ENCODE measurements at regions not wholly inside any gene's neighbourhood (a gene's known extent, or its start where the extent isn't known, plus 50 kb on each side); places are given as distances from the start of the nearest gene placed in this dataset.

DNA sequence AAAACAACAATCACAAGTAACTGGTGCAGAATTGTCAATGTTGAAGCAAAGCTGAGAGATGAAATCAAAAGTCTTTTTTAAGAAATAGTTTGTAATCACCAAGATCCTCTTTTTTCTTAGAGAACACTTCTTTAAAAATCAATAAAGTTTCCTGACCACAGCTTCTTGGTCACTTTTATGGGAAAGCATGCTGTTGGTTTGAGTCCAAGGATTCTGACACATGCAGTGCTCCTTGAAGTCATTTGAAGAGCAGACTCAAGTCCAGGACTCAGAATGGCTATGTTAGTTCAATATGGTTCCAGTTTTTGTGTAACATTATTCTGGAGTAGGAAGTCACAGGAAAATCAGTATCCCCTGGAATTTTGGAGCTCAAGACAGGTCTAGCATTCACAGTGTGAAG lies 480.6 kb downstream of the NR2F1-AS1 start:
- H3K4me3 ChIP-seq (ENCODE audit: low read length): no peak overlapping the region
- H3K27me3 ChIP-seq (ENCODE audit: insufficient read depth, low read length): no peaks in the 10 kb centered on the region
- no peaks in the 10 kb centered on the region for H3K36me3 ChIP-seq (ENCODE audit: insufficient read depth, low read length)
- no peaks in the 10 kb centered on the region for H3K4me1 ChIP-seq (ENCODE audit: insufficient read depth, low read length)
- H3K9me3 ChIP-seq (ENCODE audit: insufficient read depth, low read depth, low read length): no peaks in the 10 kb centered on the region
- no peak overlapping the region for H3K9ac ChIP-seq (ENCODE audit: low read depth, low read length)
- no peak overlapping the region for H3K27ac ChIP-seq (ENCODE audit: low read depth, low read length)

DNA sequence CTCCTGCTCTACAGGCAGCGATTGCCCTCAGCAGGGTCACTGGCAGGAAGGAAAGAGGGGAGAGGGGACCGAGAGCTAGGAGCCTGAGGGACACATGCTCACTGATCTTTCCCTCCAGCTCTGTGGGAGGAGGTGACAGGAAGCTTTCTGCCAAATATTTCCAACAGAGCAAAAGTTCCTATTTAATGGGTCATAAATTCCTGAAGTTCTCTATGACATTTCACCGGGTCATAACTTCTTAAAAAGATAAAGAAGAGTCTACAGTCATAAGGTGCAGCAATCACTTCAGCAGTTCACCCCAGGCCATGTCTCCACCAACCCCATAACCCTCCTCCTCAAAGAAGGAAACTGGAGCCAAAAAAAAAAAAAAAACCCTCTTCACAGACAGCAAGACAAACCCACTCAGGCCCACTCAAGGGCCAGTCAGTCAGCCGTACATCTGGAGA lies 481.1 kb downstream of the NR2F1-AS1 start:
- H3K4me1 ChIP-seq (ENCODE audit: insufficient read depth, low read length): no peaks in the 10 kb centered on the region
- no peak overlapping the region for H3K4me3 ChIP-seq (ENCODE audit: low read length)
- H3K9ac ChIP-seq (ENCODE audit: low read depth, low read length): no peak overlapping the region
- WGBS: 85% methylated on average over 3 of the region's 4 CpGs
- H3K9me3 ChIP-seq (ENCODE audit: insufficient read depth, low read depth, low read length): no peaks in the 10 kb centered on the region
- H3K27ac ChIP-seq (ENCODE audit: low read depth, low read length): no peak overlapping the region
- no peaks in the 10 kb centered on the region for H3K36me3 ChIP-seq (ENCODE audit: insufficient read depth, low read length)
- H3K27me3 ChIP-seq (ENCODE audit: insufficient read depth, low read length): no peaks in the 10 kb centered on the region

DNA sequence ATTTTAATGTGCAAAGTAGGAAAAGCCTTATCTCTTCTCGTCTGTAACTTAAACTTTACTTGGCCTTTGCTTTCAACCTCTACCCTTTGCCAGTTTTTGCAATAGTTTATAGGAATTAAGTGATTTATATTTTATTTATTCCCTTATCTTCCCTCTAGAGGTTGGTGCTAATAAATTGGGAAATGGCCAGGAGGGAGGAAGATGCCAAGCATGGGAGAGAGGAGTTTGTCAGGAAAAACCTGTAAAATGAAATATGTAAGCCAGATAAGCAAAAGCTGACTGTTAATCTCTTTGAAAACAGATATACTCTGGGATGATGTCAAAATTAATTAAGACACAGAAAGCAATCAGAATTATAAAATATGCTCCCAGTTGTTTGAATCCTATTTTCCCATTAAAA lies 484.5 kb downstream of the NR2F1-AS1 start:
- H3K9me3 ChIP-seq (ENCODE audit: insufficient read depth, low read depth, low read length): no peaks in the 10 kb centered on the region
- H3K4me3 ChIP-seq (ENCODE audit: low read length): no peak overlapping the region
- no peaks in the 10 kb centered on the region for H3K4me1 ChIP-seq (ENCODE audit: insufficient read depth, low read length)
- H3K36me3 ChIP-seq (ENCODE audit: insufficient read depth, low read length): no peaks in the 10 kb centered on the region
- H3K9ac ChIP-seq (ENCODE audit: low read depth, low read length): no peak overlapping the region
- WGBS: no CpG with 5 or more reads among the region's 1 CpG
- no peaks in the 10 kb centered on the region for H3K27me3 ChIP-seq (ENCODE audit: insufficient read depth, low read length)
- H3K27ac ChIP-seq (ENCODE audit: low read depth, low read length): no peak overlapping the region

DNA sequence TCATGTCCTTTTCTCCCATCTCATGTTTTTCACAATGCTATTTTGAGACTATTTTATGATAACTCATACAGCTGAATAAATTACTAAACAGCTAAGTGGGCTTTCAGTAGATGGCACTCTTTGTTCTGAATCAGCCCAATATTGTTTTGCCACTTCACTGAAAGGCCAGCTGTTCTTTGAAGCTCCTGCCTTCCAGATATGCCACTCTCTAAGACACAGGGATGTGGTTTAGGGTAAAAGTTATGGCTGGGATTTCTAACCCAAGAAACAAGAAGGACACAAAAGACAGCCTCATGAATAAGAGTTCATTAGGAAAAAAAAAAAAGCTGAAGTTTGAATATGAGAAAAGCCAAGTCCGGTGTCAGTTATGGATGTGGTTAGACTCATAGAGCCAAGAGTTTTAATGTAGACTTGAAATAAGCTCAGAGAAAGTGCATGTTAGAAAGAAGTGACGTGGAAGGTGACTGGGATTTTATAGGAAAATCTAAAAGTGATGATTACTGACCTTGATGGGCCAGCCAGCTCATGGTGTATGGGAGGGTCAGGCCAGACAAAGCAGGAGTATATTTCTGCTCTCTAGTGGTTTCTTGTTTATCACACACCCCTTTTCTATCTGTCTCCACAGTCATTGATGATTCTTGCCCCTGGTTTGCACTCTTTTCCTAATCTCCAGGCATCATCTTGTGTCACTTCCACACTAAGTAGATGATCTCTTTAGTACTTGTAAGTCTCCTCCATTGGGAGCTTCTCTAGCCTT lies 488.5 kb downstream of the NR2F1-AS1 start:
- no peaks in the 10 kb centered on the region for H3K9me3 ChIP-seq (ENCODE audit: insufficient read depth, low read depth, low read length)
- H3K36me3 ChIP-seq (ENCODE audit: insufficient read depth, low read length): no peaks in the 10 kb centered on the region
- no peak overlapping the region for H3K9ac ChIP-seq (ENCODE audit: low read depth, low read length)
- H3K27me3 ChIP-seq (ENCODE audit: insufficient read depth, low read length): no peaks in the 10 kb centered on the region
- H3K4me1 ChIP-seq (ENCODE audit: insufficient read depth, low read length): no peaks in the 10 kb centered on the region
- 93% methylated on average over 2 of the region's 2 CpGs for WGBS
- no peak overlapping the region for H3K27ac ChIP-seq (ENCODE audit: low read depth, low read length)
- no peak overlapping the region for H3K4me3 ChIP-seq (ENCODE audit: low read length)

DNA sequence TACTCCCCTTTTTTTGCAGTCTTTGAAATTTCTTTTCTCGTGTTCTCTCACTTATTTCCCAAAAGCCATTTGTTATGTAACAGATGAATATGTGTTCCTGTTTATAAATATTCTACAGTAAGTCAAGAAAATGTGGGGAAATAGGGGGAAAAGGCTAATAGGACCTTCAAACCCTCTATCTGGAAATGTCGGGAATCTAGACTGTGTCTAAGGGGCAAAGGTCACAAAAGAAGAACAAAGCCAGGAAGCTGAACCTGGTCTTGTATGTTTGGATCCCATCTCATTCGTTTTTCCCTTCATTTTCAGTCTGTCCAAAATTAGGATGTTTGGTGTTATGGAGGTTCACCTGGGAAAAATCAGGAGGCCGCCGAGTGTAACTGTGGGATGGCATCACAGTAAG lies 490.3 kb downstream of the NR2F1-AS1 start:
- Histone ChIP-seq H3K27me3 (ENCODE audit: insufficient read depth, low read length) (no peaks in the 10 kb centered on the region), H3K4me1 (ENCODE audit: insufficient read depth, low read length) (no peaks in the 10 kb centered on the region), H3K9ac (ENCODE audit: low read depth, low read length) (no peak overlapping the region), H3K27ac (ENCODE audit: low read depth, low read length) (no peak overlapping the region), H3K4me3 (ENCODE audit: low read length) (no peak overlapping the region), H3K36me3 (ENCODE audit: insufficient read depth, low read length) (no peaks in the 10 kb centered on the region), H3K9me3 (ENCODE audit: insufficient read depth, low read depth, low read length) (no peaks in the 10 kb centered on the region)
- 82% methylated on average over 4 of the region's 5 CpGs for WGBS

DNA sequence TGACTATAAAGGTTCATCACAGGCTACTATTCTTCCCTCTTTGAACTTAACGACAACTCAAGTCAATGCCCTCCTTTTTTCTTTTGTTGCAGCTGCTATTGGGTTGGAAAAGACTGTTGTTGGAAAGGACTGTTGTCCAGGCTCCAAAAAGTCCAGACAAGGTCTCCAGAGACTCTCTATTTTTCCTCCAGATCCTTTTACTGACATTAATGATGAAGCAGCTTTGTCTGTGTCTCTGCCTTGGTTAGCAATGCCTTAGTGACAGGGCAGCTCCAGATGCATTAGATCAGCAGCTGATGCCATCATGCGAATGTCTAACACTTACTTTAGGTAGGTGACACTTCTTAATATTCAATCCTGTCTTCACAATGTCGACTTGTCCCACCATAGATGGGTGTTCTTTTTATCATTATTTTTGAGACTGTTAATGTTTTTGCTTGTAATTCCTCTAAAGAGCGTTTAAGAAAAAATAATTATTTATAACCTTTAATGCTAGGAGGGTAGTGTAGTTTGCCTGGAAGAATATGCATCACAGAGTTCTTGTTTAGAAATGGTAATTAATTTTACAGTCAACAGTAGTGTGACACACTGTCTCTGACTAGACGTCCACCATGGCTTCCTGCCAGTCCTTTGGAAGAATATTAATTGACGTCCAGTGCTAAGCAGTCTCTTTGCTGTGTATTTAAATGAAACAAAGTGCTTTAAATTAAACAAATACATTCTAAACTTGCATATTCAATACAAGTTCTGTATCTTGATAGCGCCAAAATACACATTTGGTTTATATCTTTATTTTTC lies 492.2 kb downstream of the NR2F1-AS1 start:
- H3K27me3 ChIP-seq (ENCODE audit: insufficient read depth, low read length): no peaks in the 10 kb centered on the region
- H3K4me1 ChIP-seq (ENCODE audit: insufficient read depth, low read length): no peaks in the 10 kb centered on the region
- no peaks in the 10 kb centered on the region for H3K36me3 ChIP-seq (ENCODE audit: insufficient read depth, low read length)
- H3K4me3 ChIP-seq (ENCODE audit: low read length): no peak overlapping the region
- no peak overlapping the region for H3K27ac ChIP-seq (ENCODE audit: low read depth, low read length)
- WGBS: 94% methylated on average over 6 of the region's 7 CpGs
- no peak overlapping the region for H3K9ac ChIP-seq (ENCODE audit: low read depth, low read length)
- no peaks in the 10 kb centered on the region for H3K9me3 ChIP-seq (ENCODE audit: insufficient read depth, low read depth, low read length)

DNA sequence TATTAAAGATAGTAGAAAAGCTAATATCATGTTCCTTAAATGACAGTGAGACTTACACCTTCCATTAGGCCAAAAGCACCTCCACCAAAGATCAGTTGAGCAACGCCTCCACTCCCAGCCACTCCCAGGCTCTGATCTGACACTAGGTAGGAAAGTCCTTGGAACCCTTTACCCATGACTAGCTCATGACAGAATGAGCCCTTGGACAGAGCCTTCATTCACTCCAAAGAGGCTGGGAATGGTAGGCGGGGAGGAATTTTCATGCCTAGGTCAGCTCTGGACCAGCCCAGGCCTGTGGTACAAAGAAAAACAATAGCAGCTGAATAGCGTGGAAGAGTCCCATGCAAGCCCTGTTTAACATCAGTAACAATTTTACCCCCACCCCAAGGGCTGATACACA lies 493.7 kb downstream of the NR2F1-AS1 start:
- WGBS: 94% methylated on average over 3 of the region's 3 CpGs
- H3K4me3 ChIP-seq (ENCODE audit: low read length): no peak overlapping the region
- H3K27ac ChIP-seq (ENCODE audit: low read depth, low read length): no peak overlapping the region
- no peaks in the 10 kb centered on the region for H3K9me3 ChIP-seq (ENCODE audit: insufficient read depth, low read depth, low read length)
- H3K36me3 ChIP-seq (ENCODE audit: insufficient read depth, low read length): no peaks in the 10 kb centered on the region
- H3K9ac ChIP-seq (ENCODE audit: low read depth, low read length): no peak overlapping the region
- no peaks in the 10 kb centered on the region for H3K4me1 ChIP-seq (ENCODE audit: insufficient read depth, low read length)
- H3K27me3 ChIP-seq (ENCODE audit: insufficient read depth, low read length): no peaks in the 10 kb centered on the region

DNA sequence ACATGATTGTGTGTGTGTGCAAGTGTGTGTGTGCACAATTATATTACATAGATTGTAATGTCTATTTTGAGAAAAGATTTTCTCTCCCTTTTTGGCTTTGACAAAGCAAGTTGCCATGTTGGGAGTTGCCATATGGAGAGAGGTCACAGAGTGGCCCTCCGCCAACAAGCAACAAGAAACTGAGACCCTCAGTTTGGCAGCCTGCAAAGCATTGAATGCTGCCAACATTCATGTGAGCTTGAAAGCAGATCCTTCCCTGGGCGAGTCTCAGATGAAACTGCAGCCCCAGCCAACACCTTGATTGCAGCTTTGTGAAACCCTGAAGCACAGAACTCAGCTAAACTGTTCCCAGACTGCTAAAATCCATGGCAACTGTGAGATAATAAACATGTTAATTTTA lies 498.0 kb downstream of the NR2F1-AS1 start:
- no peak overlapping the region for H3K27ac ChIP-seq (ENCODE audit: low read depth, low read length)
- H3K4me3 ChIP-seq (ENCODE audit: low read length): no peak overlapping the region
- no peak overlapping the region for H3K9ac ChIP-seq (ENCODE audit: low read depth, low read length)
- no peaks in the 10 kb centered on the region for H3K36me3 ChIP-seq (ENCODE audit: insufficient read depth, low read length)
- H3K9me3 ChIP-seq (ENCODE audit: insufficient read depth, low read depth, low read length): no peaks in the 10 kb centered on the region
- no peaks in the 10 kb centered on the region for H3K27me3 ChIP-seq (ENCODE audit: insufficient read depth, low read length)
- no peaks in the 10 kb centered on the region for H3K4me1 ChIP-seq (ENCODE audit: insufficient read depth, low read length)
- 97% methylated on average over 2 of the region's 2 CpGs for WGBS

DNA sequence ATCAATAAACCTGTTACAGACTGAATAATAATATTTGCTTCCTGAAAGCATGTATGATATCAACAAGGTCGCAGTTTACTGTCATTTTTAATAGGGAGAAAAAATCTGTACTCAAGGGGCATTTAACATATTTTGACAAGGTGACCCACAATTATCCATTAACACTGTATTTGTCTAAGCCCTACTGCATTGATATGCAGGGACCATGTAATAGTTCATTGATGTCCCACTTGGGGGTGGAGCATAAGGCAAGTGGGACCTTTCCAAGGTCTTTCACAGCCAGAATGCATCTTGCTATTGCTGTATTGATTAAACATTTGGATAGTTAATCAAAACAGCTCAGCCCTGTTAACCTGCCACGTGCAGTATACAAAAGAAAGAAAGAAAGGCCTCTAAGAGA lies 502.0 kb downstream of the NR2F1-AS1 start:
- Histone ChIP-seq H3K9ac (ENCODE audit: low read depth, low read length) (no peak overlapping the region), H3K9me3 (ENCODE audit: insufficient read depth, low read depth, low read length) (no peaks in the 10 kb centered on the region), H3K27me3 (ENCODE audit: insufficient read depth, low read length) (no peaks in the 10 kb centered on the region), H3K4me1 (ENCODE audit: insufficient read depth, low read length) (no peaks in the 10 kb centered on the region), H3K27ac (ENCODE audit: low read depth, low read length) (no peak overlapping the region), H3K4me3 (ENCODE audit: low read length) (no peak overlapping the region), H3K36me3 (ENCODE audit: insufficient read depth, low read length) (no peaks in the 10 kb centered on the region)
- 100% methylated on average over 2 of the region's 2 CpGs for WGBS

DNA sequence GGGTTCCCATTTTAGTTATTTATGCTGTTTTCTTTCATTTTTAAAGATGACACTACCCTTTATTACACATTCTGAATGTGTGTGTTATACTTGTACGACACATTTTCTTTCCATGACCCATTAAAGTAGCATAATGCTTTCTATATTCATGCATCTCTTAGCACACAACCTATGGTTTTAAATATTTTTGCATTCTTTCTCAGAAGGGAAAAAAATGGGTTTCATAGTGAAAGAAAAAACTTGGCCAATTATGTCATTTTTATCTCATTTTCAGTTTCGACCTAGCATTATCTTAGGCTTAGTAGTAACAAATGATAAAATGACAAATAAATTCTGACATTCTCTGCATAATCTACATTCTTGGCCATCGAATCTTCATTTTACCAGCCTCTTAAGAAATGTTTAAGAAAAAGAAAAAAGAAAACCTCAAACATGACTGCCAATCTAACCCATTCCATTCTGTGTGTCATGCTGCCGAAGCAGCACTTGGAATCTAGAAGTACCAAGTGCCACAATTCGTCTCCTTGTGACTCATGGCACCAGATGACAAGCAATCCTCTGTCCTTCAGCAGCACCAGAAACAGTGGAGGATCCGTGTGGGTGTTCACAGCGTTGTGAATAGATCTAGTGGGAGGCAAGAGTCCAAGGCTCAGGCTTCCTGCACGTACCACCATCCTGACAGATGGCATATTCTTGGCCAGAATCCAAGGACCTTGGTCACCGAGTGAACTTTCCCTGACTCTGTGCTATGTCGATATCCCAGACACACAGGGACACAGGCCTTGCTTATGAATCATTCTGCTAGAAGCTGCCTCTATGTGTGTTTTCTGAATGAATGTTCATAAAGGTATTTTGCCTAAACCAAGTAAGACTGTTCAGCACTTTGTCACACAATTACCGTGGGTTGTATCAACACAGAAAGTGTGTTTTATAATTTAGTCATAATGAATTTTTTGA lies 502.7 kb downstream of the NR2F1-AS1 start:
- Histone ChIP-seq H3K9me3 (ENCODE audit: insufficient read depth, low read depth, low read length) (no peaks in the 10 kb centered on the region), H3K27me3 (ENCODE audit: insufficient read depth, low read length) (no peaks in the 10 kb centered on the region), H3K9ac (ENCODE audit: low read depth, low read length) (no peak overlapping the region), H3K4me1 (ENCODE audit: insufficient read depth, low read length) (no peaks in the 10 kb centered on the region), H3K4me3 (ENCODE audit: low read length) (no peak overlapping the region), H3K27ac (ENCODE audit: low read depth, low read length) (no peak overlapping the region), H3K36me3 (ENCODE audit: insufficient read depth, low read length) (no peaks in the 10 kb centered on the region)
- 90% methylated on average over 8 of the region's 11 CpGs for WGBS

DNA sequence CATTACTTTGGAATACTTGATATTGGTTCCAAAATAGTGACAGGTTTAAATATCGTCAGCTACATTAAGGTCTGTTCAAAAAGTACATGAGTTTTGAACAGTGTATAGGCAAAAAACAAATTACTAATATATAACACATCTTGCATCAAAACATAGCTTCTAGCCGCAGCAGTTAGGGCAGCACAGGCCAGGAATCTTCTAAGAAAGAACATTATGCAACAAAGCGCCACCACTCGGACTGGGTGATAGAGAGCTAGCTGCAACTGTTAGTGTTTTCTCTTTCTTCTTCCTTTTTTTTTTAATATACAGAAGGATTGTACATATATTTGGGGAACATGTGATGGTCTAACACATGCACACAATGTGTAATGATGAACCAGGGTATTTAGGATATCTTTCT lies 504.5 kb downstream of the NR2F1-AS1 start:
- H3K9ac ChIP-seq (ENCODE audit: low read depth, low read length): no peak overlapping the region
- H3K27ac ChIP-seq (ENCODE audit: low read depth, low read length): no peak overlapping the region
- no peaks in the 10 kb centered on the region for H3K4me1 ChIP-seq (ENCODE audit: insufficient read depth, low read length)
- H3K27me3 ChIP-seq (ENCODE audit: insufficient read depth, low read length): no peaks in the 10 kb centered on the region
- H3K36me3 ChIP-seq (ENCODE audit: insufficient read depth, low read length): no peaks in the 10 kb centered on the region
- H3K4me3 ChIP-seq (ENCODE audit: low read length): no peak overlapping the region
- no peaks in the 10 kb centered on the region for H3K9me3 ChIP-seq (ENCODE audit: insufficient read depth, low read depth, low read length)
- WGBS: 81% methylated on average over 3 of the region's 4 CpGs
